K562 (cell line): ENCODE measurements at regions not wholly inside any gene's neighbourhood (a gene's known extent, or its start where the extent isn't known, plus 50 kb on each side); places are given as distances from the start of the nearest gene placed in this dataset.
"Not testable (repeated sequence)": the region's sequence is repeated elsewhere in the genome, so short reads cannot be mapped to it uniquely, and the experiment has no call there.

Experiments used
- ATAC-seq: fragments of 200-7000 bp; cut with Tn5 transposase; 3 replicates; pipeline ENCODE4 v1.9.1; 2020; ENCODE audit warnings: moderate library complexity
- BruUV-seq: library from RNA; stranded (reverse); fragments of 400-500 nt; replicated peaks from 2 replicates; lab custom pipeline; 2021; lab: Mats Ljungman, UMichigan
- CTCF ChIA-PET: fragments of 300-600 bp; formaldehyde crosslinking; extraction: SDS; loops from one replicate; lab custom pipeline; 2021; ENCODE audit warnings: low intra/inter-chr PET ratio; lab: Yijun Ruan, JAX
- POLR2A ChIA-PET: fragments of 300-600, 350-650 bp; sonication (Branson Sonifier 250); formaldehyde crosslinking; extraction: SDS; loops from one replicate; lab custom pipeline; 2021; ENCODE audit warnings: antibody characterized with exemption, inconsistent platforms; lab: Yijun Ruan, JAX
- DNase-seq, 4 experiments: peaks; one replicate each; pipeline versions ENCODE4 v3.0.0 to v3.0.0-alpha.2; 2011 to 2018; ENCODE audit warnings: low spot score in 3 of 4, mixed read lengths in 3 of 4; ENCODE audit errors: extremely low read depth in 1 of 4
- FAIRE-seq: peaks from 2 replicates; lab custom pipeline; 2011; peaks lifted over from hg19 to GRCh38; lab: Jason Lieb, UNC
- H2AFZ ChIP-seq: 2 replicates; pipeline ENCODE4 v1.6.0; 2011; ENCODE audit warnings: low read depth, low read length, control low read depth, inconsistent platforms
- H3K27ac ChIP-seq: fragments of 200-600 bp; 3 replicates; pipeline ENCODE4 v1.8.0; 2011; ENCODE audit warnings: low read depth, mild to moderate bottlenecking, control low read depth, inconsistent platforms, low read length, moderate library complexity, mixed read lengths; ENCODE audit errors: extremely low read depth
- H3K27me3 ChIP-seq, 2 experiments: fragments of 300-600 bp in 1 of 2; 2 replicates in 1 of 2; 3 replicates in 1 of 2; pipeline versions ENCODE4 v1.6.0 to v1.8.0; 2011; ENCODE audit warnings: inconsistent platforms in 2 of 2, low read length in 2 of 2, mild to moderate bottlenecking in 1 of 2, mixed read lengths in 1 of 2, moderate library complexity in 1 of 2; ENCODE audit not compliant: control insufficient read depth in 2 of 2, insufficient read depth in 2 of 2
- H3K36me3 ChIP-seq: fragments of 300-600 bp; 3 replicates; pipeline ENCODE4 v1.8.0; 2011; ENCODE audit warnings: mild to moderate bottlenecking, low read length, inconsistent platforms; ENCODE audit not compliant: control insufficient read depth, insufficient read depth
- H3K4me1 ChIP-seq, 2 experiments: fragments of 200-600 bp in 1 of 2; replicated peaks in 1 of 2; 2 replicates in 1 of 2; 3 replicates in 1 of 2; pipeline versions ENCODE4 v1.5.1 to v1.8.0; 2011; ENCODE audit warnings: inconsistent platforms in 2 of 2, low read length in 2 of 2, mild to moderate bottlenecking in 1 of 2, mixed read lengths in 1 of 2, moderate library complexity in 1 of 2; ENCODE audit not compliant: control insufficient read depth in 2 of 2, insufficient read depth in 2 of 2
- H3K4me2 ChIP-seq: 2 replicates; pipeline ENCODE4 v1.6.1; 2011; ENCODE audit warnings: low read length, control low read depth, inconsistent platforms, mixed read lengths; ENCODE audit not compliant: insufficient read depth
- H3K4me3 ChIP-seq: fragments of 200-600 bp; sonication (generic), shearing (Covaris generic); 2 replicates; pipeline ENCODE4 v1.5.1; 2016; ENCODE audit warnings: control low read depth, inconsistent platforms
- H3K79me2 ChIP-seq: fragments of 200-600 bp; 3 replicates; pipeline ENCODE4 v1.8.0; 2011; ENCODE audit warnings: low read length, inconsistent platforms; ENCODE audit not compliant: control insufficient read depth, insufficient read depth
- H3K9ac ChIP-seq, 2 experiments: 2 replicates each; pipeline versions ENCODE4 v1.6.0 to v1.6.1; 2011; ENCODE audit warnings: low read depth in 2 of 2, low read length in 2 of 2, control low read depth in 1 of 2, inconsistent platforms in 1 of 2, mild to moderate bottlenecking in 1 of 2, mixed read lengths in 1 of 2; ENCODE audit not compliant: insufficient read depth in 1 of 2
- H3K9me1 ChIP-seq: one replicate; pipeline ENCODE4 v1.6.0; 2011; ENCODE audit warnings: inconsistent platforms, mild to moderate bottlenecking, low read length, moderate library complexity; ENCODE audit not compliant: control insufficient read depth, insufficient read depth
- H3K9me3 ChIP-seq: replicated peaks from 2 replicates; pipeline ENCODE4 v1.5.1; 2011; ENCODE audit warnings: low read depth, low read length, inconsistent platforms; ENCODE audit not compliant: control insufficient read depth, insufficient read depth
- H4K20me1 ChIP-seq: replicated peaks from 2 replicates; pipeline ENCODE4 v1.6.1; 2011; ENCODE audit warnings: low read length, inconsistent platforms, mixed read lengths; ENCODE audit not compliant: control insufficient read depth, insufficient read depth
- ADNP ChIP-seq: fragments of 200-800 bp; sonication (Bioruptor generic); IDR thresholded peaks from 2 replicates; pipeline ENCODE4 v1.6.1; 2016; ENCODE audit warnings: missing genetic modification characterization, missing compliant biosample characterization
- ATF3 ChIP-seq, 2 experiments: fragments of 450-650 bp in 1 of 2; sonication (generic) in 1 of 2; formaldehyde crosslinking in 1 of 2; IDR thresholded peaks in 1 of 2; conservative IDR thresholded peaks in 1 of 2; 2 replicates each; pipeline versions ENCODE4 v1.6.1 to v1.8.1; 2016 to 2023; ENCODE audit warnings: mild to moderate bottlenecking in 2 of 2, moderate library complexity in 2 of 2, inconsistent platforms in 1 of 2, missing genetic modification reagents in 1 of 2
- BCOR ChIP-seq: fragments of 450-650 bp; IDR thresholded peaks from 2 replicates; pipeline ENCODE4 v1.6.1; 2016
- MYNN ChIP-seq, 2 experiments: sonication (generic); formaldehyde crosslinking in 1 of 2; IDR thresholded peaks; 2 replicates each; pipeline versions ENCODE4 v1.5.0 to v1.6.1; 2016 to 2020; ENCODE audit warnings: antibody characterized with exemption in 1 of 2, missing genetic modification reagents in 1 of 2
- SREBF1 ChIP-seq: fragments of 150-350 bp; IDR thresholded peaks from 2 replicates; pipeline ENCODE4 v1.6.1; 2014; ENCODE audit warnings: antibody characterized with exemption, low read depth, low read length, borderline replicate concordance
- STAT5B ChIP-seq: fragments of 250-450 bp; sonication (Bioruptor Pico); IDR thresholded peaks from 2 replicates; pipeline ENCODE4 v1.8.0; 2021; ENCODE audit warnings: mild to moderate bottlenecking, inconsistent platforms
- ZBTB5 ChIP-seq: fragments of 450-650 bp; IDR thresholded peaks from 2 replicates; pipeline ENCODE4 v1.6.1; 2017; ENCODE audit warnings: antibody characterized with exemption
- WGBS: fragments of 100-300 bp; shearing (Covaris generic); methylation state at CpG from one replicate; pipeline ENCODE4 v1.1.6; 2016; ENCODE audit warnings: low coverage, mixed read lengths; ENCODE audit not compliant: insufficient coverage; ENCODE audit errors: missing lambda C conversion rate; 5-methylcytosine and 5-hydroxymethylcytosine counted together
- in situ Hi-C: fragments of 300-500 bp; cut with MboI; formaldehyde crosslinking; loops from 4 replicates; pipeline ENCODE4 v1.15.0; 2018; ENCODE audit warnings: inconsistent platforms, mixed read lengths
- intact Hi-C: fragments of 100-400 bp; cut with micrococcal nuclease; formaldehyde crosslinking; loops from 2 replicates; pipeline ENCODE4 v1.14.2; 2022

- TF ChIP-seq STAT5B (CRISPR knock-in tag) (no peak), ADNP (tag) (no peak), BCOR (no peak), MYNN (IDR thresholded peaks at IDR 0.05) (no peak), MYNN (CRISPR knock-in tag; IDR thresholded peaks at IDR 0.05) (no peak), ATF3 (IDR thresholded peaks at IDR 0.05) (no peak), ATF3 (CRISPR knock-in tag; conservative IDR thresholded peaks at IDR 0.05) (no peak), SREBF1 (no peak), ZBTB5 (no peak)
Observed at GRCh38 chr3:156040041-156040440, 80.3 kb upstream of the KCNAB1 start (continued).

GRCh38 chr3:156041216-156041841 lies 79.0 kb upstream of the KCNAB1 start:
- not testable (repeated sequence) for FAIRE-seq
- intact Hi-C loops: loop anchor here (5.0 to 10.0 kb wide), 5 partner anchors 44 to 1043 kb away; no protein-coding TSS in a partner anchor

More at GRCh38 chr3:156041216-156041841, 79.0 kb upstream of the KCNAB1 start:
- ATAC-seq, H4K20me1 ChIP-seq, DNase-seq, H3K9ac ChIP-seq, H3K4me3 ChIP-seq, H3K36me3 ChIP-seq, BruUV-seq, H3K9me1 ChIP-seq, H3K79me2 ChIP-seq, H3K9me3 ChIP-seq, H2AFZ ChIP-seq, H3K4me2 ChIP-seq, POLR2A ChIA-PET, H3K27ac ChIP-seq, H3K4me1 ChIP-seq, CTCF ChIA-PET, in situ Hi-C loops: not testable (repeated sequence)
- WGBS: 5% methylated on average over 16 of the region's 36 CpGs
- peaks cover 0 to 18% of the 10 kb centered on the region in 2 experiments; a peak in 2 of 5 replicates for H3K27me3 ChIP-seq
